HPDE6-E6E7 (cell line): ENCODE measurements at regions not wholly inside any gene's neighbourhood (a gene's known extent, or its start where the extent isn't known, plus 50 kb on each side); places are given as distances from the start of the nearest gene placed in this dataset.

Experiments
- DNase-seq: peaks from one replicate; pipeline ENCODE4 v3.0.0; 2011; ENCODE audit warnings: missing footprints; ENCODE audit errors: extremely low spot score

DNA sequence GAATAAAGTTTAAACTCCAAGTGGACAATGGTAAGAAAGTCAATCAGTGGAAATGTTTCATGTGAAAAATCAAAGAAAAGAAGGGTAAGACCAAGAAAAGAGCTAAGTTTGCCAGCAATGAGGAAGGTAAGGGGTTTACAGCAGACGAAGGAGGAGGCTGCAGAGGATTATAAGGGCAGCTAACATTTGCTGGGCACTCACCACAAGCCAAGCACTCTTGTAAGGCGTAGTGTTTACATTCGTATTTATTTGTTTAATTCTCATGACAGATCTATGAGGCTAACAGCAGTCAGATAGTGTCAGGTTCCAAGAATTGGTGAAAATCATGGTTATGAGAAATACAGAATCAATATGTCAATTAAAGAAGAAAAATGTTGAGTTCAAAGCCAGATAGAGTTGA, 75.2 kb upstream of the NGF start:
- no peak for DNase-seq

DNA sequence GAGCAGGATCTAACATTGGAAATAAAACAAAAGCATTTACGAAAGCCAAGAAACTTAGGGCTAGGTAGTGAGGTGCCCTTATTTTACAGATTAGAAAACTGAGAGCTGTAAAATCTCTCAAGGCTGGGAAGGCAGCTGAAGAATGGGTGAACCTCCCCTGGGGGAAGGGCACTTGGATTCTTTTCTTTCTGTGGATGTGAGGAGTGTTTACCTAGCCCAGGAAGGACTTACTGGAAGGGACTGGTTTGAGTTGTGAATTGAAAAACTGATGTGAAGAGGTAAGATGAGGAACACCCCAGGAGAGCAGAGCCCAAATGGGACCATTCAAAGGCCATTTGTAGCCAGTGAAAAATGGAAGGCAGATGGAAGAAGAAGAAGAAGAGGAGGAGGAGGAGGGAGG, 74.7 kb upstream of the NGF start:
- DNase-seq: no peak

DNA sequence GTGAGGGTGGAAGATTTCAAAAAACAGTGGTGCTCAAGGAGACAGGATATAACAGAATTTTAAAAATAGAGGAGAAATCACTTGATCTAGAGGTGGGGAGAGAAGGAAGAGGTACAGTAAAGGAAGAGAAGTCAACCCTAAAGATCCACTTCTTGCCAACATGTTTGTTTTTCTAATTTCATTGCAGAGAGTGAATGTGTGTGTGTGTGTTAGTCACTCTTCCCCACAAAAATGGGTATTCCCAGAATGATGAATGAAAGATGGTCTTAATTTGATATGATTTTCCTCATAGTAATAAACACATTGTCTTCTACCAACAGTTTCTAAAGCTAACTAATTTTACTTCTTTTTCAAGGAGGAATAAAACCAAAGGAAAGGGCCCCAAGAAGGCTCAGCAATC, 74.2 kb upstream of the NGF start:
- DNase-seq: no peak

DNA sequence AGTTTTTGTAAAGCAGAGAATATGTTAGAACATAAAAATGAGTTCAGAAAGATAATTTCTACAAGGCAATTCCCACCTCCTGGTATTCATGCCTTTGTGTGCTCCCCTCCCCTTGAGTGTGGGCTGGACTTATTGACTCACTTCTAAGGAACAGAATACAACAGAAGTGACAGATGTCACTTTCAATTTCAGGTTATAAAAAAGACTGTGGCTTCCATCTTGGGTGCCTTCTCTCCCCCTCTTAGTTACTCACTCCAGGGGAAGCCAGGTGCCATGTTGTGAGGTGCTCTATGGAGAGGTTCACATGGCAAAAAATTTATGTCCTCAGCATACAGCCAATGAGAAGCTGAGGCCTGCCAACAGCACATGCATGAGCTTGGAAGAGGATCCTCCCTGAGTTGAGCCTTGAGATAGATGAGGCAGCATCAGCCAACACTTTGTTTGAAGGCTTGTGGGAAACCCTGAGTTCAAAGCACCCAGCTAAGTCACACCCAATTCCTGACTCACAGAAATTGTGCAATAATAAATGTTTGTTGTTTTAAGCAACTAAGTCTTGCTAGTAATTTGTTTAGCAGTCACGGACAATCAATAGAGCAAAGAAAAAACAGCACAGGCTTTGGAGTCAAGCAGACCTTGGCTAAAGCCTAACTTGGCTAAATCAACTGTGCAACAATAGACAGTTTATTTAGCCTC, 73.5 kb upstream of the NGF start:
- DNase-seq: peak; percentile 49

DNA sequence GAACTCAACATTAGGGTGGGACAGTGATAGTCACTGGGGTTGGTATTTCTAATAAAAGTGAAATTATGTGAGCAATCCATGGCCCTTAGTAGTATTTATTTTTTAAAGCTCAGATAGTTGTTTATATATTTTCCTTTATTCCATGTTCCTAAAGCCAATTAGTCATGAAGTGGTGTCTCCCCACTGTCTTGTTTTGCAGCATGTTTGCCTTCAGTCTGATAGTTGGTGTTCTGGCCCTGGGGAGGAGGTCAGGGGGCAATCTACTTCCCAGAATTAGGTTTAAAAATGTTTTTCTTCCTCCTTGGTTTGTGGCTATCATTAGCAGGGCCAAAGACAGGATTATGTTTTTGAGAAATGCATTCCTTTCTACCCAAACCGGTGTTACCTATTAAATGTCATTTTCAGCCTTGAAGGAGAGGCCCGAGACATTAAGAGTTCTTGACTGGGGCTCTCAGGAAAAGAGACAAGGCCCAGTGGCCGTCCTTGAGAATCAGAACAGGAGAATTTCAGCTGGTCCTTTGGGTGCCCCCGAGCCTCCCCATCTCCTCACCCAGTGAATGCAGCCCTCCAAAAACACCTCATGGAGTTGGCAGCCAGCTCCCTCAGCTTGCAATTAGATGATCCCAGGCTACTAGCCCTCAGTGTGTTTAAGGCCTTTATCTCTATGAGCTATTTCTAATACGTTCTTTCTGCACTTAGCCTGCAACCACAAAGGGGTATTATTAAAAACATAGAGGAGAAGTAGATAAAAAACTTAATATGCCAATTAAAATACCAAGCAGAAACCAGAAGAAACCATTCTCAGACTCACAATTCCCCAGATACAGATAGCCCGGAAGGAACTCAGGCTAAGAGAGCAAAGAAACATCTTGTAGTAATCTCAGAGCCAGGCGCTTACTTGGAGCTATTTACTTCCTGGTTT, 71.3 kb upstream of the NGF start:
- no peak for DNase-seq

DNA sequence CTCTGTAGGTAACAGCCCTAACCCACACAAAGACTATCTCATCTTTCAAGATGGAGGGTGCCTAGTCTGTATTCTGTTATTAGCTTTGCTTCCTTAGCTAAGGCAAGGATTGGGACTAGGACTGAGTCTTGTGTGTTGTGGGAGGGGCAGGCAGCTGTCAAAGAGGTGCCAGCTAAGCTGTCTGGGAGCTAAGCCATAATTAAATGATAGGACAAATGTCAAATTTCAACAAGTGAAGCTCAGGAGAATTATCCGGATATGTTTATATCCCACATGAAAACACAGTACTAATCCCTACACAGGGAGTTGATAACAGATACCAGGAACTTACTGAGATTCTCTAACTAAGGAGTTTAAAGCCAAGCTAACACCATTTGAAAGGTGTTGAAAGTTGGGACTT, 70.5 kb upstream of the NGF start:
- no peak for DNase-seq

DNA sequence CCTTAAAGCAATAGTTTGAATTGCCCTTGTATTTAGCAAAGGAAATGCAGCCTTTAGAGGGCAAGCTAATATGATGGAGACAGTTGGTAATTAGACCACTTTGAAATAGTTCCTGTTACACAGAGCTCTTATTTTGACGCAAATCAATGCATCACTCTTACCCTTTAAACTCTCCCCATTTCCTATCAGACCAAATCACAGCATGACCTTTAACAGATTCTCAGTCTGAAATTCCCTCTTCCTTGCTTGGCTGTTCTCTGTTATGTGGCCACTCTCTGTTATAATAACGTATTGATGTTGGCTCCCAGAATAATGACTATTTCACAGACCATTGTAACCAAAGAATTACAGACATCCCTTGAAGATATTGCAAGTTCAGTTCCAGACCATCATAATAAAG, 66.9 kb upstream of the NGF start:
- DNase-seq: no peak

DNA sequence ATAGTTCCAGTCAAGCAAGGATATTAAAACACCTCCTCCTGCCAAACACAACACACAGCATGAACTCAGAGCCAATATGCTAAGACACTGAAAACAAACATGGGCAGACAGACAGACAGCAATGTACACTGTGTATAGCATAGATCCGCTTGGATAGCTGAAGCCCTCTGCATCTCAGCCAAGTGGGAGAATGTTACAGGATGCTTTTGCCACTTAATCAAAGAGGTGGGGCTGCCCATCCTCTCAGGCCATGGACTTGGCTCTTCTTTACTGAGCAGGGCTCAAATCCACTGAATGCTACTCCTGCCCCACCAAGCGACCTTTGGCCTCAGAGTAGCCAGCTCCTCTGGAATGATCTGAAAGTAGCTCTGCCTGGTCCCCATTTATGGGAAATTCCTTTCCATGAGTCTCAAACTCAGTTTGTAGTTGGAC, 64.7 kb upstream of the NGF start:
- no peak for DNase-seq

DNA sequence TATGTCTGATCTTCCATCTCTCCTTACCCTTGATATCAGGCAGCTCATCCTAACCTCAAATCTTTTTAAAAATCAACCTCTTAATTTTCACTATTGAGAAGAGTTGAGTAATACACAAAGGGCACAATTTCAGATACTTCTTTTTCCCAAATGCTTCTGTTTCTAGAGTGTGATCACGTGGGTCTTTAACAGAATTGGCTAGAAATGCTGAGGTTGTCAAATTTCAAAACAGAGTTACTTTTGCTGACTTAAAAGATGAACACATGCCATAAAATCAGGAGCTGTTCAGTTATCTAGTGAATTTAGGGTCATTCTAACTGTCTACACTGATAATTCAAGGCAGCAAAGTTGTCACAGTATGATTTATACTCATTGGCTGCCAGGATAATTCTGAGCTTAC, 63.6 kb upstream of the NGF start:
- no peak for DNase-seq

DNA sequence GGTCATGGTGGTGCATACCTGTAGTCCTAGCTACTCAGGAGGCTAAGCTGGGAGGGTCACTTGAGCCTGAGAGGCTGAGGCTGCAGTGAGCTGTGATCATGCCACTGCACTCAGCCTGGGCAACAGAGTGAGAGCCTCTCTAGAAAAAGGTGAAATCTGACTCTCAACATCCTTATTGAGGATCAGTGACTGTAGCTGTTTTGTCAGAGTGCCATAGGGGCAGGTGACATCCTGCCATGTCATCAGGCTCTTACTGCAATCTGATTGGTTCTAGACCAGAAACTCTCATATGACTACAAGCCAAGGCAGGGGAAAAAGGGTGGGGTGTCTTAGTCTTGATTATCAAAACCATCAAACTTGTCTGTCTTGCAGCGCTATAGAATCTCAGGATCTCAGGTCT, 62.8 kb upstream of the NGF start:
- DNase-seq: no peak

DNA sequence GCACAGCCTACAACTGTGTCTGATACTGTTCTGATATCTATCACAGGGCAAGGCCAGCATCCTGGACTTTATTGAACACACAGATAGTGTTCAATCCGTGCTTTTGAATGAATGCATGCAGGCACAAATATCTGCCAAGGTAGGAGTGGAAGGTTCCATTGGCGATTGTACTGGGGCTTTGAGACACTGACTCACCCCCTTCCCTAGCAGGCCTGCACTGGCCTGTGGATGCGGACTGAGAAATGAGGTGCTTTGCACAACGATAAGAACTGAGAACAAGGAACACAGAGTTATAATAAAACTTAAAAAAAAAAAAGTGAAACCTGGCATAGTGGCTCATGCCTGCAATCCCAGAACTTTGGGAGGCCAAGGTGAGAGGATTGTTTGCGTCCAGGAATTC, 62.4 kb upstream of the NGF start:
- DNase-seq: peak; percentile 53

DNA sequence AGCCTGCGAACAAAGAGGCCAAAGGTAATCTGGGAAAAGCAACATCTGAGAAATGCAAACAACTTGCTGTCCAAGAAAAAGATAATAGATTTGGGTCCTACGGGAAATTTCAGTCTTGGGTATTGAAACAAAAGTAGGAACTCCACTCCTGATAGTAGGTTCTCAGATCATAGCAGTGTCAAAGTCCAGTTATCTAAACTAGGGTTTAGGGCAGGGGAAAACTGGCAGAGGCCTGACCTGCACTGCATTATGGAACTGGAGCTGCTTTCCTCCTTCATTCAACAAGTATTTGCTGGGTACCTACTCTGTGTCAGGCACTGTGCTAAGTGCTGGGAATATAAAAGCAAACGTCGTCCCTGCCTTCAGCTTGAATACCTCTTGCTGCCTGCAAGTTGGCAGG, 60.7 kb upstream of the NGF start:
- no peak for DNase-seq
